ENCODE measurements at regions not wholly inside any gene's neighbourhood (a gene's known extent, or its start where the extent isn't known, plus 50 kb on each side); places are given as distances from the start of the nearest gene placed in this dataset.

DNA sequence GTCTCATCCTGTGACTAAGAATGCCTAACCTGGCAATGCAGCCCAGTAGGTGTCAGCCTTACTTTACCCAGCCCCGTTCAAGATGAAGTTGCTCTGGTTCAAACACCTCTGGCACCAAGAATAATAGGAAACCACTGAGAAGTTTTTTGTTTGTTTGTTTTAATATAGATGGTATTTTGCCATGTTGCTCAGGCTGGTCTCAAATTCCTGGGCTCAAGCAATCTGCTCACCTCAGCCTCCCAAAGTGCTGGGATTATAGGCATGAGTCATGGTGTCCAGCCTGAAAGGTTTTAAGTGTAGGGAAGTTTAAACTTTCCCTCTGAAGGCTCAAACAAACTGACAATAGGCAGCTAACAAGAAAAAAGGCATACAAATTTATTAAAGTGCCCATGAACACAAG, 51.2 kb upstream of the ABCC4 start:
- Mint-ChIP-seq H3K9me3 (no peaks in the 10 kb centered on the region), H3K27me3 (ENCODE audit: low read depth) (peaks cover 4% of the 10 kb centered on the region)

GRCh38 chr13:95354156-95354555, 52.9 kb upstream of the ABCC4 start:
- Mint-ChIP-seq H3K4me3 (no peak overlapping the region), H3K27me3 (ENCODE audit: low read depth) (peaks cover 2% of the 10 kb centered on the region), H3K4me1 (ENCODE audit: low read depth) (no peaks in the 10 kb centered on the region), H3K9me3 (no peaks in the 10 kb centered on the region), H3K36me3 (ENCODE audit: low read depth) (no peaks in the 10 kb centered on the region), H3K27ac (no peak overlapping the region)
- intact Hi-C loops (cut with micrococcal nuclease) = no loop called here
- DNase-seq = no peak
- CTCF ChIA-PET = interaction anchor here (0.7 to 1.2 kb wide), 3 partner anchors 50 to 782 kb away, joined by 3 read pairs; no protein-coding TSS in a partner anchor

More for the DNA sequence above, 51.2 kb upstream of the ABCC4 start:
- no peak for DNase-seq
- Mint-ChIP-seq H3K36me3 (ENCODE audit: low read depth) (no peaks in the 10 kb centered on the region), H3K4me3 (no peak overlapping the region), H3K4me1 (ENCODE audit: low read depth) (no peaks in the 10 kb centered on the region), H3K27ac (no peak overlapping the region)
- intact Hi-C loops (cut with micrococcal nuclease) = no loop called here
- CTCF ChIA-PET = interaction anchor here (1.5 kb wide), 1 partner anchor 28 kb away, joined by 7 read pairs; no protein-coding TSS in a partner anchor

DNA sequence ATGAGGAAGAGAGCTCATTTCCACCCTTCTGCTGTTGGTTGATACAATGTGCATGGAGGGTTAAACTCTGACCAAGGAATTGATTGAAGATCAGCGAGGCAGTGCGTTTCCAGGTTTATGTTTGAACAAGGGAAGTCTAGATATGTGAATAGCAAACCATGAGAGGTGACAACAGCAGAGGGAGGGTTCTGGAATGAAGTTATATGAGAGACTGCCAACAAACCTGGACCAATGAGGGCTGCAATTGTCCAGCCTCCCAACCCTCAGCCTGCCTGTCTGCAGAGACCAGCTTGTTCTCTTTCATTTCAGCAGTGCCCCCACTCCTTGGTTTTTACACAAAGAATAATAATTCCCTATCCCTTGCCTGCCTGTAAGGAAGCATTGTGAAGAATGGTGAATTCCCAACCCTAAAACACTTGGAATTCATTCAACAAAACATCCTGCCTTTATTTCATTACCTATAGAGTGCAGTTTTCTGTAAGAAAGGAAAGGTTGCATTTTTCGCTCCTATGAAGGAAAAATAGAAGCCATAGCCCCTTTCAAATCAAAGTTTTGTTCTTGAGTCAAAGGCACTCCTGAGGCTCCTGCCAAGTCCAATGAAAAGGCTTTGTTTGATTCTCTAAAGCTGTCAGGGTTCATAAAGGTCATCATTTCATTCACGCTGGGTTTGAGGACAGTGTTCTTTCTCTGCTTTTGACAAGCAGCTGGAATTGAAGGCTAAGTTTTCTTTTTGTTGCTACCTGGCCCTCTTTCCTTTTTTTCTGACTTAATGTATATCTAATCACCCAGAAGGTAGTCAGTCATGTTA, 53.6 kb upstream of the ABCC4 start:
- intact Hi-C loops (cut with micrococcal nuclease) = no loop called here
- H3K9me3 Mint-ChIP-seq = no peaks in the 10 kb centered on the region
- H3K4me1 Mint-ChIP-seq (ENCODE audit: low read depth) = no peaks in the 10 kb centered on the region
- no peak overlapping the region for H3K27ac Mint-ChIP-seq
- H3K36me3 Mint-ChIP-seq (ENCODE audit: low read depth) = no peaks in the 10 kb centered on the region
- DNase-seq = no peak
- CTCF ChIA-PET = interaction anchor here (0.7 to 1.2 kb wide), 2 partner anchors 49 to 245 kb away, joined by 3 read pairs; no protein-coding TSS in a partner anchor
- no peak overlapping the region for H3K4me3 Mint-ChIP-seq
- peaks cover 2% of the 10 kb centered on the region for H3K27me3 Mint-ChIP-seq (ENCODE audit: low read depth)

- Mint-ChIP-seq H3K4me1 (ENCODE audit: low read depth) (no peaks in the 10 kb centered on the region), H3K36me3 (ENCODE audit: low read depth) (no peaks in the 10 kb centered on the region), H3K4me3 (no peak overlapping the region), H3K27ac (no peak overlapping the region), H3K9me3 (no peaks in the 10 kb centered on the region), H3K27me3 (ENCODE audit: low read depth) (peaks cover 2% of the 10 kb centered on the region)
- no peak for DNase-seq
- intact Hi-C loops (cut with micrococcal nuclease) = no loop called here
- CTCF ChIA-PET = no interaction called here
Observed at GRCh38 chr13:95355494-95355893, 54.2 kb upstream of the ABCC4 start.

DNA sequence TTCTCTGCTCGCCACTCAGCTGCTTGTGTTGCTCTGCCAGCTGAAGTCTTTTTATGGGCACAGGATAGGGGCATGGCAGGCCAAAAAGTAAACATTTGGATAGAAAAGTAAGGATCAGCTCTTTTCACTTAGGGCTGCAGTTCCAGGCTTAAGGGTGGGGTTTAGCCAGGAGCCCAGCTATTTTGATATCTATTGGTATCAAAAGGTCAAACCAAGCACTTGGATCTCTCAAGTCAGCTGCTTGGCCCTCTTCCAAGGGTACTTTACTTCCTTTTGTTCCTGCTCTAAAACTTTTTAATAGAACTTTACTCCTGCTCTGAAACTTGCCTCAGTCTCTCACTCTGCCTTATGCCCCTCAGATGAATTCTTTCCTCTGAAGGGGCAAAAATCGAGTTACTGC, 55.7 kb upstream of the ABCC4 start:
- Mint-ChIP-seq H3K4me3 (no peak overlapping the region), H3K27me3 (ENCODE audit: low read depth) (peaks cover 2% of the 10 kb centered on the region), H3K36me3 (ENCODE audit: low read depth) (no peaks in the 10 kb centered on the region), H3K4me1 (ENCODE audit: low read depth) (no peaks in the 10 kb centered on the region), H3K9me3 (no peaks in the 10 kb centered on the region), H3K27ac (no peak overlapping the region)
- intact Hi-C loops (cut with micrococcal nuclease) = no loop called here
- CTCF ChIA-PET = interaction anchor here (0.6 to 1.2 kb wide), 2 partner anchors 41 to 165 kb away, joined by 3 to 4 read pairs; no protein-coding TSS in a partner anchor
- DNase-seq = no peak

- intact Hi-C loops (cut with micrococcal nuclease) = no loop called here
- peaks cover 2% of the 10 kb centered on the region for H3K27me3 Mint-ChIP-seq (ENCODE audit: low read depth)
- no peaks in the 10 kb centered on the region for H3K4me1 Mint-ChIP-seq (ENCODE audit: low read depth)
- H3K9me3 Mint-ChIP-seq = no peaks in the 10 kb centered on the region
- no peaks in the 10 kb centered on the region for H3K36me3 Mint-ChIP-seq (ENCODE audit: low read depth)
- DNase-seq = no peak
- no peak overlapping the region for H3K4me3 Mint-ChIP-seq
- CTCF ChIA-PET = no interaction called here
- no peak overlapping the region for H3K27ac Mint-ChIP-seq
Observed at GRCh38 chr13:95357875-95358274, 56.6 kb upstream of the ABCC4 start.

- Mint-ChIP-seq H3K27ac (no peak overlapping the region), H3K4me1 (ENCODE audit: low read depth) (no peaks in the 10 kb centered on the region), H3K36me3 (ENCODE audit: low read depth) (no peaks in the 10 kb centered on the region), H3K9me3 (peaks cover 2% of the 10 kb centered on the region), H3K27me3 (ENCODE audit: low read depth) (peaks cover 2% of the 10 kb centered on the region), H3K4me3 (no peak overlapping the region)
- CTCF ChIA-PET = interaction anchor here (0.8 to 0.9 kb wide), 2 partner anchors 21 to 171 kb away, joined by 4 read pairs; no protein-coding TSS in a partner anchor
- intact Hi-C loops (cut with micrococcal nuclease) = no loop called here
- DNase-seq = no peak
Observed at GRCh38 chr13:95360052-95360451, 58.8 kb upstream of the ABCC4 start.

DNA sequence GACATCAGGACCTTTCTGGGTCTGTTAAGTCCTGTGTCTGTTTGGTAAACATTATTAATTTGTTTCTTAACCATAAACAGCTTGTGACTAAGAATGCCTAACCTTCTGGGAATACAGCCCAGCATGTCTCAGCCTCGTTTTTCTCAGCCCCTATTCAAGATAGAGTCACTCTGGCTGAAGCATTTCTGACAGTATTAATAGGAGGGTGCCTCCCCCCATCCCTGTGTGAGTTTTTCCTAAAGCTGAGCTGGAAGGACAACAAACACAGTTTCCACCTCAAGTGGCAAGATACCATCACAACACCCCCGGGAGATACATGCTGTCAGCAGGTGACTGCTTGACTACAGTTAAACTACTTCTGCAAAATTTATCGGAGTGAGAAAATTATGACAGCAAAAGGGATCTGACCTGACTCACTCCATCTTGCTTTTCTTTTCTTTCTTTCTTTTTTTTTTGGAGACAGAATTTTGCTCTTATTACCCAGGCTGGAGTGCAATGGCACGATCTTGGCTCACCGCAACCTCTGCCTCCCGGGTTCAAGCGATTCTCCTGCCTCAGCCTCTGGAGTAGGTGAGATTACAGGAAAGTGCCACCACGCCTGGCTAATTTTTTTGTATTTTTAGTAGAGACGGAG, 59.3 kb upstream of the ABCC4 start:
- Mint-ChIP-seq H3K4me3 (no peak overlapping the region), H3K4me1 (ENCODE audit: low read depth) (no peaks in the 10 kb centered on the region), H3K27me3 (ENCODE audit: low read depth) (peaks cover 2% of the 10 kb centered on the region), H3K9me3 (peaks cover 2% of the 10 kb centered on the region), H3K27ac (no peak overlapping the region), H3K36me3 (ENCODE audit: low read depth) (no peaks in the 10 kb centered on the region)
- DNase-seq = no peak
- CTCF ChIA-PET = interaction anchor here (0.9 kb wide), 1 partner anchor 171 kb away, joined by 4 read pairs; no protein-coding TSS in a partner anchor
- intact Hi-C loops (cut with micrococcal nuclease) = no loop called here

DNA sequence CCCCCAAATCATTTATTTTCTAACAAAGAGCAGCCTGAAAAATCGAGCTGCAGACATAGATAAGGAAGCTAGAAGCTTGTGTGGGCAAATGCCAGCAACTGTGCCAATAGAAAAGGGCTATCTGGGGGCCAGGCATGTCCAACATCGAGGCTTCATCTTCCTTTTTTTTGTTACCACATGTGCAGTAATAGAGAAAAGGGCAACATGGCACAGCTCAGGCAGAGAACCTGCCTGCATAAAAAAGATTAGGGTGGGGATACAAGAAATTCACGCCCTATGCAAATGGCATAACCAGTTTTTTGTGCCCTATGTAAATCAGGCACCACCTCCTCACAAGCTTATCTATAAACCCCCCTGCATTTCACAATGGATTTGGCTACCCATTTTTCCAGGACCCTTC, 60.4 kb upstream of the ABCC4 start:
- Mint-ChIP-seq H3K27me3 (ENCODE audit: low read depth) (peaks cover 2% of the 10 kb centered on the region), H3K36me3 (ENCODE audit: low read depth) (no peaks in the 10 kb centered on the region), H3K27ac (no peak overlapping the region), H3K9me3 (peaks cover 2% of the 10 kb centered on the region), H3K4me1 (ENCODE audit: low read depth) (no peaks in the 10 kb centered on the region), H3K4me3 (no peak overlapping the region)
- intact Hi-C loops (cut with micrococcal nuclease) = no loop called here
- CTCF ChIA-PET = no interaction called here
- DNase-seq = no peak

DNA sequence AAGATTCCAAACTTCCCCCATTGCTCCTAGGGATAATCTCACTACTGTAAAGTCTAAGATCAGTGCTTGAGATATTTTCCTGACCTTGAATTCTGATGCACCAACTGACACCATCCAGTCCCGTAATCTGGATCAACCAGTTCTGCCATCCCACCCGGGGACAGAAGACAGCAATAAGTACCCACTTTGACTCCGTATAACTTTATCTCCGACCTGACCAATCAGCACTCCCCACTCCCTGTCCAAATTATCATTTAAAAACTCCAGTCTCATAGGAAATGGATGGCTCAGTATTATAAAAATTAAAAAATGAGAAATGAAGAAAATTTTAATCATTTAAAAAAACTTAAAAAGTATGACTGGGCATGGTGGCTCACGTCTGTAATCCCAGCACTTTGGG, 61.4 kb upstream of the ABCC4 start:
- H3K4me1 Mint-ChIP-seq (ENCODE audit: low read depth) = no peaks in the 10 kb centered on the region
- intact Hi-C loops (cut with micrococcal nuclease) = no loop called here
- no peaks in the 10 kb centered on the region for H3K36me3 Mint-ChIP-seq (ENCODE audit: low read depth)
- H3K9me3 Mint-ChIP-seq = peaks cover 2% of the 10 kb centered on the region
- CTCF ChIA-PET = no interaction called here
- no peaks in the 10 kb centered on the region for H3K27me3 Mint-ChIP-seq (ENCODE audit: low read depth)
- no peak overlapping the region for H3K27ac Mint-ChIP-seq
- DNase-seq = no peak
- H3K4me3 Mint-ChIP-seq = no peak overlapping the region

GRCh38 chr13:95367309-95367843, 66.1 kb upstream of the ABCC4 start:
- intact Hi-C loops (cut with micrococcal nuclease) = no loop called here
- no peak for DNase-seq
- CTCF ChIA-PET = interaction anchor here (0.6 to 1.7 kb wide), 2 partner anchors 11 to 175 kb away, joined by 3 to 4 read pairs; no protein-coding TSS in a partner anchor
- H3K36me3 Mint-ChIP-seq (ENCODE audit: low read depth) = no peaks in the 10 kb centered on the region
- H3K27me3 Mint-ChIP-seq (ENCODE audit: low read depth) = peaks cover 5% of the 10 kb centered on the region
- no peaks in the 10 kb centered on the region for H3K4me1 Mint-ChIP-seq (ENCODE audit: low read depth)
- no peak overlapping the region for H3K27ac Mint-ChIP-seq
- H3K4me3 Mint-ChIP-seq = no peak overlapping the region
- H3K9me3 Mint-ChIP-seq = peaks cover 5% of the 10 kb centered on the region

GRCh38 chr13:95368998-95369397, 67.7 kb upstream of the ABCC4 start:
- Mint-ChIP-seq H3K27me3 (ENCODE audit: low read depth) (peaks cover 5% of the 10 kb centered on the region), H3K9me3 (peaks cover 3% of the 10 kb centered on the region), H3K4me3 (no peak overlapping the region), H3K27ac (no peak overlapping the region), H3K36me3 (ENCODE audit: low read depth) (no peaks in the 10 kb centered on the region), H3K4me1 (ENCODE audit: low read depth) (no peaks in the 10 kb centered on the region)
- CTCF ChIA-PET = interaction anchor here (1.7 kb wide), 1 partner anchor 177 kb away, joined by 4 read pairs; no protein-coding TSS in a partner anchor
- intact Hi-C loops (cut with micrococcal nuclease) = no loop called here
- no peak for DNase-seq

Data from activated naive CD4-positive, alpha-beta T cell treated with anti-CD3 and anti-CD28 coated beads for 36 hours (primary cell).